Breast epithelium (tissue), 4 donors: ENCODE measurements at regions not wholly inside any gene's neighbourhood (a gene's known extent, or its start where the extent isn't known, plus 50 kb on each side); places are given as distances from the start of the nearest gene placed in this dataset.

ENCODE experiments used
- DNase-seq, 2 donors: peaks; one replicate each; pipeline ENCODE4 v3.0.0-alpha.2; 2019; ENCODE audit warnings: low spot score in 2 of 2
- H3K27ac ChIP-seq, 2 donors: fragments of 200-600 bp; sonication (generic) in 1 of 2; one replicate each; pipeline ENCODE4 v1.5.1; 2016 to 2019; ENCODE audit warnings: mild to moderate bottlenecking in 1 of 2
- H3K27me3 ChIP-seq, 2 donors: fragments of 200-600 bp; sonication (generic) in 1 of 2; one replicate each; pipeline versions ENCODE4 v1.5.1 to v1.6.0; 2017 to 2019; ENCODE audit warnings: control low read depth in 1 of 2, mild to moderate bottlenecking in 1 of 2
- H3K36me3 ChIP-seq: fragments of 200-600 bp; one replicate; pipeline ENCODE4 v1.5.1; 2019
- H3K4me1 ChIP-seq, 2 donors: fragments of 200-600 bp; sonication (generic); one replicate each; pipeline ENCODE4 v1.5.1; 2016 to 2019; ENCODE audit warnings: control low read depth in 1 of 2
- H3K4me3 ChIP-seq, 3 donors: fragments of 200-600 bp; sonication (generic); 1 replicate in 2 of 3; 2 replicates in 1 of 3; pipeline ENCODE4 v1.5.1; 2016 to 2019; ENCODE audit warnings: mild to moderate bottlenecking in 3 of 3, moderate library complexity in 2 of 3
- H3K9me3 ChIP-seq, 2 donors: fragments of 200-600 bp; sonication (generic) in 1 of 2; one replicate each; pipeline ENCODE4 v1.5.1; 2016 to 2019; ENCODE audit warnings: control low read depth in 1 of 2
- POLR2A ChIP-seq: fragments of 450-650 bp; IDR thresholded peaks from one replicate; pipeline ENCODE4 v1.6.1; 2016; ENCODE audit warnings: antibody characterized with exemption, mild to moderate bottlenecking, moderate library complexity
- POLR2AphosphoS5 ChIP-seq, 3 donors: sonication (generic); formaldehyde crosslinking; IDR thresholded peaks; one replicate each; pipeline ENCODE4 v1.6.1; 2017; ENCODE audit warnings: antibody characterized with exemption in 3 of 3
- intact Hi-C: fragments of 100-400 bp; cut with DNase I; formaldehyde crosslinking; loops from one replicate; pipeline ENCODE4 v1.15.1; 2023; ENCODE audit warnings: low total_unique reads
- TF ChIP-seq, protein P1 (sequence below), 3 donors: fragments of 450-650 bp; IDR thresholded peaks; one replicate each; pipeline ENCODE4 v1.5.1; 2016 to 2017; ENCODE audit warnings: antibody characterized with exemption in 3 of 3, mild to moderate bottlenecking in 3 of 3, moderate library complexity in 3 of 3

DNA sequence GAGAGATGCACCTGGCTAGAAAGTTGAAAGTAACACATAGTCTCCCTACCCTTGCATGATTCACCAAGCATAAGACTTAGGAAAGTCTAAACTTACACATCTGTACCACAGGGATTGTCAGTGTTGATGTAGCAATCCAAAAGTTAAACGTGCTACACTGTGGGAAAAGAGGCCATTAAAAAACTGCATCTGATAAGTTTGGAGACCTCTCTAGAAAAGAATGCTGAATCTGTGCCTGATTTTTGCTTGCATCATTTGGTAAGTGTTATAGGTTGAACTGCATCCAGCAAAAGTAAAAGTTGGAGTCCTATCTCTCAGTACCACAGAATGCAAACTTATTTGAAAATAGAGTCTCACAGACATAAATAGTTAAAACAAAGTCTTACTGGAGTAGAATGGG is 126.6 kb downstream of the SLC6A15 start:
- no peak for DNase-seq
- Histone ChIP-seq H3K9me3 (no peaks in the 10 kb centered on the region), H3K36me3 (no peaks in the 10 kb centered on the region), H3K4me1 (no peaks in the 10 kb centered on the region), H3K4me3 (no peak overlapping the region), H3K27ac (no peak overlapping the region), H3K27me3 (no peaks in the 10 kb centered on the region)
- TF ChIP-seq POLR2A (no peak), POLR2AphosphoS5 (IDR thresholded peaks at IDR 0.05) (no peak)
- TF ChIP-seq, protein P1, sequence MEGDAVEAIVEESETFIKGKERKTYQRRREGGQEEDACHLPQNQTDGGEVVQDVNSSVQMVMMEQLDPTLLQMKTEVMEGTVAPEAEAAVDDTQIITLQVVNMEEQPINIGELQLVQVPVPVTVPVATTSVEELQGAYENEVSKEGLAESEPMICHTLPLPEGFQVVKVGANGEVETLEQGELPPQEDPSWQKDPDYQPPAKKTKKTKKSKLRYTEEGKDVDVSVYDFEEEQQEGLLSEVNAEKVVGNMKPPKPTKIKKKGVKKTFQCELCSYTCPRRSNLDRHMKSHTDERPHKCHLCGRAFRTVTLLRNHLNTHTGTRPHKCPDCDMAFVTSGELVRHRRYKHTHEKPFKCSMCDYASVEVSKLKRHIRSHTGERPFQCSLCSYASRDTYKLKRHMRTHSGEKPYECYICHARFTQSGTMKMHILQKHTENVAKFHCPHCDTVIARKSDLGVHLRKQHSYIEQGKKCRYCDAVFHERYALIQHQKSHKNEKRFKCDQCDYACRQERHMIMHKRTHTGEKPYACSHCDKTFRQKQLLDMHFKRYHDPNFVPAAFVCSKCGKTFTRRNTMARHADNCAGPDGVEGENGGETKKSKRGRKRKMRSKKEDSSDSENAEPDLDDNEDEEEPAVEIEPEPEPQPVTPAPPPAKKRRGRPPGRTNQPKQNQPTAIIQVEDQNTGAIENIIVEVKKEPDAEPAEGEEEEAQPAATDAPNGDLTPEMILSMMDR (IDR thresholded peaks at IDR 0.05), result no peak
- intact Hi-C loops, result no loop called here

DNA sequence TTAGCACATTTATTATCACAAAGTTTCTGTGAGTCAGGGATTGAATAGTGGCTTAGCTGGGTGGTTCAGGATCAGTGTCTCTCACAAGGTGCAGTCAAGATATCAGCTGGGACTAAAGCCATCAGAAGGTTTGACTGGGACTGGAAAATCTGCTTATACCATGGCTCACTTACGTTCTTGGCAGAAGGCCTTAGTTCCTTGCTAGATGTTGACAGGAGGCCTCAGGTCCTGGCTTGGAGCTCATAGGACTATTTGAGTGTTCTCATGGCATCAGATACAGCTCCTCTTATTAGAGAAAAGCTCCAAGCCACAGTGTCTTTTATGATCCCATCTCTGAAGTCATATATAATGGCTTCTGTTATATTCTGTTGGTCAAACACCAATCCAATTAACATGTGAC is 127.3 kb downstream of the SLC6A15 start:
- TF ChIP-seq POLR2AphosphoS5 (IDR thresholded peaks at IDR 0.05) (no peak), POLR2A (no peak)
- TF ChIP-seq, protein P1 (IDR thresholded peaks at IDR 0.05), result no peak
- Histone ChIP-seq H3K4me1 (no peaks in the 10 kb centered on the region), H3K4me3 (no peak overlapping the region), H3K27ac (no peak overlapping the region), H3K36me3 (no peaks in the 10 kb centered on the region), H3K9me3 (no peaks in the 10 kb centered on the region), H3K27me3 (no peaks in the 10 kb centered on the region)
- intact Hi-C loops, result no loop called here
- no peak for DNase-seq

DNA sequence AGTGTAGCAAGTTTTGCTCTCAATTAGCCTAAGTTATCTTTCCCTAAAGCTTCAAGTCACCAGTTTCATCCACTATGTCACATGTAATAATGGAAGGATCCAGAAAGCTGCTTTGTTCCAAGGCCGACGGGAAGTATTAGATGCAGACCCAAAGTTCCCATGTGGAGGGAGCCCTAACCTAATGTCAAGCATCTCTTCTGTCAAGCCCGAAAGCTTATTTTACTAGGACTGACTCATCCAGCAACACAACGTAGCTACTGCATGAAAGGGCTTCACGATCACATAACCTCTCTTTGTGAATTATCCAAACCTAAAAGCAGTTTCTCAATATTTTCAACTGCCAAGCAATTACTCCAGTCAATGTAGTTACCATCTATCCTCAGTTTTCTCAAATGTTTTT is 133.4 kb downstream of the SLC6A15 start:
- Histone ChIP-seq H3K27me3 (no peaks in the 10 kb centered on the region), H3K4me3 (no peak overlapping the region), H3K4me1 (no peaks in the 10 kb centered on the region), H3K9me3 (no peaks in the 10 kb centered on the region), H3K36me3 (no peaks in the 10 kb centered on the region), H3K27ac (no peak overlapping the region)
- TF ChIP-seq POLR2AphosphoS5 (IDR thresholded peaks at IDR 0.05) (no peak), POLR2A (no peak)
- TF ChIP-seq, protein P1 (IDR thresholded peaks at IDR 0.05), result no peak
- intact Hi-C loops, result no loop called here
- no peak for DNase-seq

DNA sequence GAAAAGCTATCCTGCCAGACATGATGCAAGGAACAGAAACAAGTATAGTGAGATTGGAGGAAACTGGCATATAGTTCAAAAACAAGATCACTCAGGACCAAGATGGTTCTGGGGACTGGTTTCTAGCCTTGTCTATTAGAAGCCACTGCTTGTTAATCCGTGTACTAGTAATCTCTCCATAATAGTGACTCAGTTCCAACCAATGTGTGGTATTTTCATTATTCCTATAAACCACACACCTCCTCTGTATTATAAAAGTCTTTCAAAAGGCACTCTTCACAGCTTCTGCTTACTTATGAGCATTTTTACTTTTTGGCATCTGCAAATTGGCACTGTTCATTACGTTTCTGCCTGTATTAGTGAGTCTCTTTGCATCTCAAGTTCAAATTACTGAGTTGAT is 140.3 kb downstream of the SLC6A15 start:
- no peak for TF ChIP-seq POLR2AphosphoS5 (IDR thresholded peaks at IDR 0.05)
- TF ChIP-seq, protein P1 (IDR thresholded peaks at IDR 0.05), result no peak
- no peak for TF ChIP-seq POLR2A
- H3K36me3 ChIP-seq, result no peaks in the 10 kb centered on the region
- no peak overlapping the region for H3K4me3 ChIP-seq
- no peaks in the 10 kb centered on the region for H3K27me3 ChIP-seq
- no peak overlapping the region for H3K27ac ChIP-seq
- intact Hi-C loops, result no loop called here
- H3K4me1 ChIP-seq, result no peaks in the 10 kb centered on the region
- no peaks in the 10 kb centered on the region for H3K9me3 ChIP-seq
- DNase-seq, result no peak

DNA sequence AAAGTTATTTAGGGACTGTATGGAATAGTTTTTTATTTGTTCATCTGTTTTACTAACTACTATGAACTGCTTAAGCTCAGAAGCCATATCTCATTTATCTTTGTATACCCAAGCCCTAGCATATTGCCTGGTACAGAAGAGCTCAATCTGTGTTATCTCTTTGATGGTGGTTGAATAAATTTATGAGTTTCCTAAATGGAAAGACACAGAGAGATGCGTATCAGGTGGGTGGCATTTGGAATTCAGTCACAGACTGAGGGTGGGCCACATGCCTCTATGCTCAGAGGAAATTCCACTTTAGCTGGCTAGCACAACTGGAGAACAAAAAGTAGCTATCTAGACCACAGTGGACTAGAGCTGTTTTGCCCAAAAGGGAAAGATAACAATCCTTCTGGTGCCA is 145.5 kb downstream of the SLC6A15 start:
- DNase-seq, result no peak
- intact Hi-C loops, result no loop called here

More for the DNA sequence above, 145.5 kb downstream of the SLC6A15 start:
- no peaks in the 10 kb centered on the region for H3K36me3 ChIP-seq
- no peaks in the 10 kb centered on the region for H3K4me1 ChIP-seq
- no peak overlapping the region for H3K4me3 ChIP-seq
- H3K27me3 ChIP-seq, result no peaks in the 10 kb centered on the region
- TF ChIP-seq POLR2A (no peak), POLR2AphosphoS5 (IDR thresholded peaks at IDR 0.05) (no peak)
- TF ChIP-seq, protein P1 (IDR thresholded peaks at IDR 0.05), result no peak
- no peaks in the 10 kb centered on the region for H3K9me3 ChIP-seq
- H3K27ac ChIP-seq, result no peak overlapping the region
